GM18502 (cell line): ENCODE measurements at regions not wholly inside any gene's neighbourhood (a gene's known extent, or its start where the extent isn't known, plus 50 kb on each side); places are given as distances from the start of the nearest gene placed in this dataset.

Experiments
- ATAC-seq: cut with Tn5 transposase; IDR thresholded peaks from one replicate; pipeline ENCODE4 v1.9.1; 2021; ENCODE audit warnings: mild to moderate bottlenecking; ENCODE audit not compliant: unreplicated experiment, poor library complexity

- ATAC-seq: no peak
Observed at GRCh38 chr5:39485079-39485478, 60.3 kb upstream of the DAB2 start.

DNA sequence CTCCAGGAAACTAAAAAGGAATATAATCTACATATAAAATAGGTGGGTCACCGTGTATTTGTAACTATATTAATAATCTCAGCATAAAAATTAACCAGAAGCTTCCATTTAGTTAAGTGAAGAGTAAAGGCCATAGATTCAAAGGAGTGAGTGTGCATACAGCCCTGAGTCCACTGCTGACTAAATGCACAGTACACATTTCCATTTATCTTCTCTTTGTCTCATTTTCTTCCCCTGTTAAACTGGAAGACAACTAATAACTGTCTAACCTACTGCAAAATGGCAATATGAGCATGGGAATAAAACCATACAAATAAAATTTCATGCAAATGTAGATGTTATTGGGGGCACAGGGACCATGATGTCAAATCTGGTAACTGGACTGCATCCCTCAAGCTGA, 59.9 kb upstream of the DAB2 start:
- no peak for ATAC-seq

DNA sequence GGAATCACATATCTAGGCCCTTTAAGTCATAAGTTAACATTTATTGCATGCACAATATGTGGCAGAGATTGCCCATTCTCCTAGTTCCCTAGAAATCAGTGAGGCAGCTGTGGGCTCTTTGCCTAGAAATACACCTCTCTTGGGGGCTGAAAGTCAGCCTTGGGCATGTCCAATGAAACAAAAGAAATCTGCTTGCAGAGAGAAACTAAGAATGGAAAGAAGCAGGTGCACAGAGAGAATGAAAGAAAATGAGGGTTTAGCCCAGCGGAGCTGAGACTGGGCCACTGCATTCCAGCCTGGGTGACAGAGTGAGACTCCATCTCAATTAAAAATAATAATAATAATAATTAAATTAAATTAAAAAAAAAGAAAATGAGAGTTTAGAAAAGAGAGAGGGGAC, 57.3 kb upstream of the DAB2 start:
- no peak for ATAC-seq

DNA sequence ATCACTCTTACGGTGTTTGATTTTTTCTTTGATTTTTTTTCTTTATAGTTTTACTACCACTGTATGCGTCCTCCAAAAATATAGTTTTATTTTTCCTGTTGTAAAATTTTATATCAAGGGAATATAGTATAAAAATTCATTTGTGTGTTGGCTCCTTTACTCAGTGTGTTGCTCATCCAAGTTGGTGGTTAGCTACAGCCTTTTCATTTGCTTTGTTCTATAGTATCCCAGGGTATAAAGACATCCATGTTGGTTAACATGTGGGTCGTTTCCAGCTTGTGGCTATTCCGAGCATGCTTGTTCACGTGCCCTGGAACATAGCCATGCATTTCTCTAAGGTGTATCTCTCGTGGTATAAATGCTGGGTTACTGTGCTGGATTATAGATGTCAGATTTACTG, 54.8 kb upstream of the DAB2 start:
- no peak for ATAC-seq

DNA sequence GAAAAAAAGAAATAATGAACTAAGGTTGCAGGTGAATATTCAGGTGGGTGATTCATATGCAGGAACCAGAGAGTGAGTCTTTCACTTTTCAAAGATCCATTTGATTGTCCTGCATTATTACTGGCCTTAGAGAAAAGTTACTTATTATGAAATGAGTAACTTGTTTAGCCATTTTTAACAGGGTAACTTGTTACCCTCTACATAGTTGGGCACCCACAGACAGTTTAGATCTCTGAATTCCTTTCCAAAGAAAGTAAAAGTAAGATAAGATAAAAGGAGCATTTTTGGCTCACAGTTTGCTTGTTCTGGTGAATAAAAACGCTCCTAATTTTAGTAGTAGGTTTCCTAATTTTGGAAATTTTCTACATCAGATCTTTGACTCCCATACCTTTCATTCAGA, 54.1 kb upstream of the DAB2 start:
- ATAC-seq: no peak

GRCh38 chr5:39476843-39477220, 52.1 kb upstream of the DAB2 start:
- ATAC-seq: no peak

GRCh38 chr5:39475881-39476842, 51.4 kb upstream of the DAB2 start:
- no peak for ATAC-seq

- no peak for ATAC-seq
Observed at GRCh38 chr5:39475159-39475571, 50.4 kb upstream of the DAB2 start.
